Neuron (in vitro differentiated cells): ENCODE measurements at regions not wholly inside any gene's neighbourhood (a gene's known extent, or its start where the extent isn't known, plus 50 kb on each side); places are given as distances from the start of the nearest gene placed in this dataset.

Experiments
- H2AFZ ChIP-seq: one replicate; pipeline ENCODE4 v1.6.1; 2013; ENCODE audit warnings: low read depth, mild to moderate bottlenecking, inconsistent platforms, low read length, moderate library complexity
- H3K27me3 ChIP-seq: one replicate; pipeline ENCODE4 v1.6.1; 2013; ENCODE audit warnings: low read length; ENCODE audit not compliant: insufficient read depth
- H3K36me3 ChIP-seq: one replicate; pipeline ENCODE4 v1.6.1; 2013; ENCODE audit warnings: low read length; ENCODE audit not compliant: insufficient read depth
- H3K4me1 ChIP-seq: one replicate; pipeline ENCODE4 v1.6.1; 2013; ENCODE audit warnings: low read length; ENCODE audit not compliant: insufficient read depth
- H3K4me3 ChIP-seq: 2 replicates; pipeline ENCODE4 v1.5.1; 2013; ENCODE audit warnings: mild to moderate bottlenecking, low read length, moderate library complexity
- H3K9me3 ChIP-seq: one replicate; pipeline ENCODE4 v1.6.1; 2013; ENCODE audit warnings: low read length

- Histone ChIP-seq H3K36me3 (no peaks in the 10 kb centered on the region), H3K4me1 (no peaks in the 10 kb centered on the region), H3K9me3 (peaks cover 2% of the 10 kb centered on the region), H3K4me3 (no peak overlapping the region), H2AFZ (no peak overlapping the region), H3K27me3 (no peaks in the 10 kb centered on the region)
These were observed 135.7 kb upstream of the NLRP1 start for GRCh38 chr17:5719976-5720375.

- Histone ChIP-seq H3K27me3 (no peaks in the 10 kb centered on the region), H3K9me3 (peaks cover 4% of the 10 kb centered on the region), H3K4me3 (no peak overlapping the region), H3K4me1 (no peaks in the 10 kb centered on the region), H2AFZ (no peak overlapping the region), H3K36me3 (no peaks in the 10 kb centered on the region)
These were observed 146.1 kb upstream of the NLRP1 start for GRCh38 chr17:5730373-5730772.

DNA sequence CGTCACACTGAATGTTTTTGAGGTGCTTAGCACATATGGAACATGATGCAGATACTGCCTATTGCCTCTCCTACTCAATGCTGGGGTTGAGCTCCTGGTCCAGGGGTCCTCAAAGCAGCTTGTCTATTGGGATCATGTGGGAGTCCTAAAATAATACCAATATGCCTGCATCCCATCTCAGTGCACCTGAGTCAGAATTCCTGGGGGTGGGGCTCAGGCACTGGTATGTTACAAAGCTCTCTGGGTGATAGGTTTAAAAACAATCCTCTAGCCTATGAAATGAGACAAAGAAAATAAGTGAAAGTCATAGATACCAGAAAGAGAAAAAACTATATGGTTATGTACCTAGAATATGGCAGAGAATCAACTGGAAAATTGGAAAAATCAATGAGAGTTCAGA, 156.6 kb upstream of the NLRP1 start:
- no peak overlapping the region for H3K4me3 ChIP-seq
- H2AFZ ChIP-seq: no peak overlapping the region
- H3K9me3 ChIP-seq: no peaks in the 10 kb centered on the region
- H3K27me3 ChIP-seq: no peaks in the 10 kb centered on the region
- no peaks in the 10 kb centered on the region for H3K36me3 ChIP-seq
- no peaks in the 10 kb centered on the region for H3K4me1 ChIP-seq

DNA sequence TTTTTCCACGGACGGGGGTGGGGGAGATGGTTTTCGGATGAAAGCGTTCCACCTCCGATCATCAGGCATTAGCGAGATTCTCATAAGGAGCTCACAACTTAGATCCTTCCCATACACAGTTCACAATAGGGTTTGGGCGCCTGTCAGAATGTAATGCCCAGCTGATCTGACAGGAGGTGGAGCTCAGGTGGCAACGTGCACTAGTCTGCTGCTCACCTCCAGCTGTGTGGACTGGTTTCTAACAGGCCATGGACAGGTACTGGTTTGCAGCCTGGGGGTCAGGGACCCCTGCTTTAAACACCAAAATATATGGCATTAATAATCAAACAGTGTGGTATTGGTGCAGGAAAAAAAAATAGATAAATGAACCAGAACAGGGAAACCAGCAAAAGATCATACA, 157.5 kb upstream of the NLRP1 start:
- Histone ChIP-seq H2AFZ (no peak overlapping the region), H3K4me3 (no peak overlapping the region)

GRCh38 chr17:5745111-5745813, 161.0 kb upstream of the NLRP1 start:
- H3K4me3 ChIP-seq: no peak overlapping the region
- no peak overlapping the region for H2AFZ ChIP-seq
- H3K4me1 ChIP-seq: no peaks in the 10 kb centered on the region
- H3K27me3 ChIP-seq: no peaks in the 10 kb centered on the region
- H3K36me3 ChIP-seq: no peaks in the 10 kb centered on the region
- H3K9me3 ChIP-seq: no peaks in the 10 kb centered on the region

More for the DNA sequence above, 157.5 kb upstream of the NLRP1 start:
- Histone ChIP-seq H3K27me3 (no peaks in the 10 kb centered on the region), H3K9me3 (no peaks in the 10 kb centered on the region), H3K36me3 (no peaks in the 10 kb centered on the region), H3K4me1 (no peaks in the 10 kb centered on the region)

DNA sequence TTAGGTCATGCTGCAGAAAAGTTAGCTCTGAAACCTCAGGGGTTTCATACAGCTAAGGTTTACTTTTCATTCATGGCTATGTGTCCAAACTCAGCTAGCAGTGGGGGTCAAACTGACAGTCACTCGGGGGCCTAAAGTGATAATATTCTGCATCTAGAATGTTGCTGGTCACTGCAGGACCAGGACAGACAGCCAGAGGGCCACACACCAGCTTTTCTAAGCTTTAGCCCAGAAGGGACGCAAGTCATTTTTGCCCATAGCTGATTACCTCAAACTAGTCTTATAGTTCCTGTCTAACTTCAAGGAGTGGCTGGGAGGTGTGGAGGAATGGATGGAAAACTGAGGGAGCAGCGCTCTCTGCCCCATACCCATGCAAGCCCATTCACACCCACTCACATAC, 163.0 kb upstream of the NLRP1 start:
- H3K36me3 ChIP-seq: no peaks in the 10 kb centered on the region
- H3K27me3 ChIP-seq: no peaks in the 10 kb centered on the region
- no peaks in the 10 kb centered on the region for H3K4me1 ChIP-seq
- no peak overlapping the region for H3K4me3 ChIP-seq
- H3K9me3 ChIP-seq: peaks cover 2% of the 10 kb centered on the region
- no peak overlapping the region for H2AFZ ChIP-seq

- Histone ChIP-seq H3K4me3 (no peak overlapping the region), H3K27me3 (no peaks in the 10 kb centered on the region), H3K36me3 (no peaks in the 10 kb centered on the region), H2AFZ (no peak overlapping the region), H3K4me1 (no peaks in the 10 kb centered on the region), H3K9me3 (peaks cover 2% of the 10 kb centered on the region)
These were observed 163.7 kb upstream of the NLRP1 start for GRCh38 chr17:5747964-5748363.

DNA sequence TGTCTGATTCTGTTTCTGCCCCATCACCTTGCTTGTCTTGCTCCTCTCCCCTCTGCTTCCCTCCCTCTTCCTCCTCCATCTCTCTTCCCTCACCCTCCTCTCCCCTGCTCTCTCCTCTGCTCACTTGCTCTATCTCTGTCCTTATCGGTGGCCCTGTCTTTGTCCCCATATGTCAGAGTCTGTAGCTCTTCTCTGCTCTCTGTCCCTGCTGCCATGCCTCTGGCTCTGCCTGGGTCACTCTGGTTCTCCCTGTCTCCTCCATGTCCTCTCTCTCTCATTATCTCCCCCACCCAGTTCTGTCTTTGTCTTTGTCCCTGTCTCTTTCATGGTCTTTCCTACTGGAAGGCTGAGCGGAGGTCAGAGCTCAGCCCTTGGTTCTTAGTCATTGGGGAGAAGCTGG, 169.1 kb upstream of the NLRP1 start:
- Histone ChIP-seq H3K4me1 (no peaks in the 10 kb centered on the region), H3K4me3 (no peak overlapping the region), H2AFZ (no peak overlapping the region), H3K9me3 (peaks cover 2% of the 10 kb centered on the region), H3K36me3 (no peaks in the 10 kb centered on the region), H3K27me3 (no peaks in the 10 kb centered on the region)

DNA sequence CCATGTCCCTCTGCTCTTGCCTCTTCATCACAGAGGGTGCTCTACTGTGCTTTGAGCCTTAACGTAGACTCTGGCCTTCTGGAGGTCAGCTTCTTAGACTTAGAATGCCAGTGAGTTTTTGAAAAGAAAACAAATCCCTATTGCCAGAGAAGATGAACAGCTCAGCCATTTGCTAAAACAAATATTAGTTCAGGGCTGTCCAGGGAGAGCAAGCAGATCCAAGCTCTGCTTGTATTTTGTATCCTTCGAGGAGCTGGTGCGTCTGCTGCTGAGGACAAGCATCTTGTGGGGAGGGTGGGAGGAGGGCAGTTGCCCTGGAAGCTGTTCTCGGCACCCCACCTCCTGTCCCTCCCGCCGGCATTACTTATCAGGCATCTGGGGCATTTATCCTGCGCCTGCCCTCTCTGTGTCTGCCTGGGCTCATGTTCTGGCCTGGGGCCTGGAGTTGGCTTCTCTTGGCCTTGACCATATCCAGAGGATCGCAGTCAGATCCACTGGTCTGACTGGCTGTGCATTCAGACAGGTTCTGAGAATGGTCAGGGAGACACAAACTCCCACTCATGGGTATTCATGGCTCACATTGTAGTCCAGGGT, 173.1 kb upstream of the NLRP1 start:
- H3K27me3 ChIP-seq: no peaks in the 10 kb centered on the region
- no peaks in the 10 kb centered on the region for H3K9me3 ChIP-seq
- no peak overlapping the region for H3K4me3 ChIP-seq
- no peaks in the 10 kb centered on the region for H3K4me1 ChIP-seq
- H2AFZ ChIP-seq: no peak overlapping the region
- no peaks in the 10 kb centered on the region for H3K36me3 ChIP-seq

GRCh38 chr17:5758651-5759050, 174.3 kb upstream of the NLRP1 start:
- Histone ChIP-seq H3K27me3 (no peaks in the 10 kb centered on the region), H3K4me1 (no peaks in the 10 kb centered on the region), H3K9me3 (no peaks in the 10 kb centered on the region), H2AFZ (no peak overlapping the region), H3K4me3 (no peak overlapping the region), H3K36me3 (no peaks in the 10 kb centered on the region)

- no peak overlapping the region for H3K4me3 ChIP-seq
- H3K9me3 ChIP-seq: no peaks in the 10 kb centered on the region
- H3K27me3 ChIP-seq: no peaks in the 10 kb centered on the region
- no peak overlapping the region for H2AFZ ChIP-seq
- H3K4me1 ChIP-seq: no peaks in the 10 kb centered on the region
- no peaks in the 10 kb centered on the region for H3K36me3 ChIP-seq
These were observed 175.2 kb upstream of the NLRP1 start for GRCh38 chr17:5759501-5759925.

- Histone ChIP-seq H3K4me3 (no peak overlapping the region), H2AFZ (no peak overlapping the region), H3K36me3 (no peaks in the 10 kb centered on the region), H3K27me3 (no peaks in the 10 kb centered on the region), H3K4me1 (no peaks in the 10 kb centered on the region), H3K9me3 (no peaks in the 10 kb centered on the region)
These were observed 177.9 kb upstream of the NLRP1 start for GRCh38 chr17:5762191-5762590.

GRCh38 chr17:5763595-5764306, 179.4 kb upstream of the NLRP1 start:
- Histone ChIP-seq H3K4me1 (no peaks in the 10 kb centered on the region), H3K27me3 (no peaks in the 10 kb centered on the region), H2AFZ (no peak overlapping the region), H3K4me3 (no peak overlapping the region), H3K36me3 (no peaks in the 10 kb centered on the region), H3K9me3 (no peaks in the 10 kb centered on the region)
